GM19455 (cell line): ENCODE measurements at regions not wholly inside any gene's neighbourhood (a gene's known extent, or its start where the extent isn't known, plus 50 kb on each side); places are given as distances from the start of the nearest gene placed in this dataset.

ENCODE experiments used
- ATAC-seq: cut with Tn5 transposase; IDR thresholded peaks from one replicate; pipeline ENCODE4 v1.9.1; 2021; ENCODE audit not compliant: unreplicated experiment

- ATAC-seq, result no peak
Observed at GRCh38 chr15:77688693-77689092, 56.0 kb upstream of the LINGO1 start.

DNA sequence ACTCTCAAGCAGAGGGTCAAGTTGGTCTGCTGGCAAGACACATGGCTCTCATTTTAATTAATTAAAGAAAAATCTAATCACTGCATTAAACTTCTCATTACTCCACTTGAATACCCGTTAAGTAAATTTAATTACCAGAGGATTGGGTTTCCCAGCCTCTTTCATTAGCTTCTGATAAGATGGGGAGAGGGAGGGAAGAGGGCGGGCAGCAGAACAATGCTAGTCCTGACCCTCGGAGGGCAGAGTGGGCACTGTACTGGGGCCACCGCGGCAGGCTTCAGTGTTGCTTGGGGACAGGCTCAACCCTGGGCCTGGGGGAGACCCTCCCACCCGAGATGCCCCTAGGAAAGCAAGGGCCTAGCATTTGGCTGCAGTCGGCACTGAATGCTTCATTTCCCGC lies 55.6 kb upstream of the LINGO1 start:
- no peak for ATAC-seq

DNA sequence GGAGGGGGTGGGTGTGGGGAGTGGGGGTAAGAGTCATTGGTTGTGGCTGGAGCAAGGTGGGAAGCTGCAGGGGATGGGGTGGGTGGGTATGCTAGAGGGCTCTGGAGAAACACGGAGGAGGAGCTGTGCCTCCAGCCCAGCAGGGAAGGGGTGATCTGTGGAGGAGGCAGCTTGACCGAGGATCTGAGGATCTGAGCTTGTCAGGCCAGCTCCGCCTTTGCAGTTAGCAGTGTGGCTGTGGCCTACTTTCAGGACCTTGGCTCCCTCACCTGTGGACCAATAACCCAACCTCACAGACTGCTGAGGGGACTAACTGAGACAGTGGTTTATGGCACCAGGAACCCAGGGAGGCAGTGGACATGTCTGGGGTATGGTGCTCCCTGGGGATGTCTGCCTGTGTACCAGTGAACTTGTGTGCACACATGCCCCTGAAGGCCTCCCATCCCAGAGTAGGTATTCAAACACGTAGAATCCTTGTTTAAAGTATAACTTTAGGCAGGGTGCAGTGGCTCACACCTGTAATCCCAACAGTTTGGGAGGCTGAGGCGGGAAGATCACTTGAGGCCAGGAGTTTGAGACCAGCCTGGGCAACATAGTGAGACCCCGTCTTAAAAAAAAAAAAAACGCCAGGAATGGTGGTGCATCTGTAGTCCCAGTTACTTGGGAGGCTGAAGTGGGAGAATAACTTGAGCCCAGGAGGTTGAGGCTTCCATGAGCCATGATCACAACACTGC lies 52.5 kb upstream of the LINGO1 start:
- no peak for ATAC-seq

GRCh38 chr15:77684341-77685081 lies 51.8 kb upstream of the LINGO1 start:
- no peak for ATAC-seq

- no peak for ATAC-seq
Observed at GRCh38 chr15:77682564-77682963, 49.9 kb upstream of the LINGO1 start.
